ENCODE measurements at regions not wholly inside any gene's neighbourhood (a gene's known extent, or its start where the extent isn't known, plus 50 kb on each side); places are given as distances from the start of the nearest gene placed in this dataset.

GRCh38 chr5:7105358-7105757, 290.6 kb upstream of the ADCY2 start:
- Histone ChIP-seq H3K9ac (ENCODE audit: low read depth in 1 of 2, low read length in 2 of 2) (no peak overlapping the region), H3K4me3 (ENCODE audit: low read depth in 1 of 3, low read length in 3 of 3) (no peak overlapping the region), H3K36me3 (ENCODE audit: control insufficient read depth in 4 of 4, insufficient read depth in 3 of 4, low read depth in 1 of 4, low read length in 3 of 4) (no peaks in the 10 kb centered on the region), H3K27me3 (ENCODE audit: control insufficient read depth in 4 of 4, insufficient read depth in 4 of 4, low read length in 3 of 4) (no peaks in the 10 kb centered on the region), H3K27ac (ENCODE audit: low read depth in 1 of 2, low read length in 2 of 2) (no peak overlapping the region), H3K9me3 (ENCODE audit: control insufficient read depth in 4 of 4, low read length in 3 of 4) (no peaks in the 10 kb centered on the region), H3K4me1 (ENCODE audit: control insufficient read depth in 4 of 4, insufficient read depth in 4 of 4, low read length in 3 of 4) (no peaks in the 10 kb centered on the region)
- TF ChIP-seq YY1 (IDR thresholded peaks at IDR 0.05) (no peak), CTCF (IDR thresholded peaks at IDR 0.05; ENCODE audit: low read depth, low read length, missing input control) (no peak), TAF1 (conservative IDR thresholded peaks at IDR 0.05) (no peak), REST (IDR thresholded peaks at IDR 0.05) (no peak), SP1 (IDR thresholded peaks at IDR 0.05) (no peak), ATF3 (IDR thresholded peaks at IDR 0.05) (no peak), HNF4G (IDR thresholded peaks at IDR 0.05) (no peak), RAD21 (IDR thresholded peaks at IDR 0.05) (no peak), MAX (IDR thresholded peaks at IDR 0.05) (no peak), ZBTB33 (IDR thresholded peaks at IDR 0.05) (no peak), FOXA1 (IDR thresholded peaks at IDR 0.05) (no peak), RXRA (IDR thresholded peaks at IDR 0.05) (no peak), JUND (IDR thresholded peaks at IDR 0.05) (no peak), GABPA (IDR thresholded peaks at IDR 0.05 in 1 of 2, conservative IDR thresholded peaks at IDR 0.05 in 1 of 2) (no peak), HNF4A (conservative IDR thresholded peaks at IDR 0.05) (no peak), NR2F2 (IDR thresholded peaks at IDR 0.05) (no peak)
- 66% methylated on average over 5 of the region's 5 CpGs for WGBS
- DNase-seq (ENCODE audit: low spot score), result no peak

- no peak overlapping the region for H3K4me3 ChIP-seq (ENCODE audit: low read depth in 1 of 3, low read length in 3 of 3)
- WGBS, result 79% methylated on average over 6 of the region's 6 CpGs
- no peaks in the 10 kb centered on the region for H3K36me3 ChIP-seq (ENCODE audit: control insufficient read depth in 4 of 4, insufficient read depth in 3 of 4, low read depth in 1 of 4, low read length in 3 of 4)
- no peak overlapping the region for H3K27ac ChIP-seq (ENCODE audit: low read depth in 1 of 2, low read length in 2 of 2)
- H3K27me3 ChIP-seq (ENCODE audit: control insufficient read depth in 4 of 4, insufficient read depth in 4 of 4, low read length in 3 of 4), result no peaks in the 10 kb centered on the region
- H3K9ac ChIP-seq (ENCODE audit: low read depth in 1 of 2, low read length in 2 of 2), result no peak overlapping the region
- H3K4me1 ChIP-seq (ENCODE audit: control insufficient read depth in 4 of 4, insufficient read depth in 4 of 4, low read length in 3 of 4), result no peaks in the 10 kb centered on the region
- H3K9me3 ChIP-seq (ENCODE audit: control insufficient read depth in 4 of 4, low read length in 3 of 4), result peaks cover 0 to 2% (median 0%) of the 10 kb centered on the region in 4 donors
- DNase-seq (ENCODE audit: low spot score), result no peak
- TF ChIP-seq SP1 (IDR thresholded peaks at IDR 0.05) (no peak), HNF4G (IDR thresholded peaks at IDR 0.05) (no peak), ZBTB33 (IDR thresholded peaks at IDR 0.05) (no peak), JUND (IDR thresholded peaks at IDR 0.05) (no peak), RXRA (IDR thresholded peaks at IDR 0.05) (no peak), GABPA (IDR thresholded peaks at IDR 0.05 in 1 of 2, conservative IDR thresholded peaks at IDR 0.05 in 1 of 2) (no peak), TAF1 (conservative IDR thresholded peaks at IDR 0.05) (no peak), RAD21 (IDR thresholded peaks at IDR 0.05) (no peak)
Observed at GRCh38 chr5:7117961-7118360, 278.0 kb upstream of the ADCY2 start.

All from liver (tissue), 8 donors.